ENCODE measurements at regions not wholly inside any gene's neighbourhood (a gene's known extent, or its start where the extent isn't known, plus 50 kb on each side); places are given as distances from the start of the nearest gene placed in this dataset.

- TF ChIP-seq REST (IDR thresholded peaks at IDR 0.05; ENCODE audit: low read depth) (no peak), EGR1 (IDR thresholded peaks at IDR 0.05) (no peak), FOXM1 (IDR thresholded peaks at IDR 0.05; ENCODE audit: borderline replicate concordance, low read depth) (no peak), RAD21 (IDR thresholded peaks at IDR 0.05; ENCODE audit: low read depth) (no peak), MAX (IDR thresholded peaks at IDR 0.05) (no peak), EP300 (IDR thresholded peaks at IDR 0.05; ENCODE audit: borderline replicate concordance) (no peak), TAF1 (IDR thresholded peaks at IDR 0.05; ENCODE audit: low read depth) (no peak), TCF12 (IDR thresholded peaks at IDR 0.05; ENCODE audit: low read depth) (no peak), YY1 (IDR thresholded peaks at IDR 0.05; ENCODE audit: low read depth) (no peak), USF1 (IDR thresholded peaks at IDR 0.05) (no peak), ZBTB7A (IDR thresholded peaks at IDR 0.05; ENCODE audit: low read depth) (no peak), CREB1 (IDR thresholded peaks at IDR 0.05; ENCODE audit: low read depth) (no peak)
Measured at GRCh38 chr2:7161501-7161900, 244.3 kb downstream of the RNF144A start.
